GM18907 (cell line): ENCODE measurements at regions not wholly inside any gene's neighbourhood (a gene's known extent, or its start where the extent isn't known, plus 50 kb on each side); places are given as distances from the start of the nearest gene placed in this dataset.

Source experiments
- ATAC-seq: cut with Tn5 transposase; IDR thresholded peaks from one replicate; pipeline ENCODE4 v1.9.1; 2021; ENCODE audit warnings: mild to moderate bottlenecking, moderate library complexity; ENCODE audit not compliant: unreplicated experiment

DNA sequence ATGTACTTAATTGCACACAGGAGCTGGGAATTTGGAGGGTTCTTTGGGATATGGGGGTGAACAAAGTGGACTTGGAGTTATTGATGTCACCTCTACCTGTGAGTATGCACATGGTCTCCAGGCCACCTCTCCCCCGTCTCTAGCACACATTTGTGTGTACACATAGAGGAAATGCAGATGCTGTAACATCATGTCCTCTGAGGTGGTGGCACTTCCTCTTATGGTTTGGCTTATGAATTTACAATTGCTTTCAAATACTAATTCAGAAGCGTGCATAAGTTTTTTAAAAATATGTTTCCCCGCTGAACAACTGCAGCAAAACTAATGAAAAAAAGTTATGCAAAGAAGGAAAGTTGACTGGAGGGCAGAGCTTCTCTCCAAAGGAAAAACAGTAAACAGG lies 152.0 kb upstream of the TENM4 start:
- no peak for ATAC-seq

DNA sequence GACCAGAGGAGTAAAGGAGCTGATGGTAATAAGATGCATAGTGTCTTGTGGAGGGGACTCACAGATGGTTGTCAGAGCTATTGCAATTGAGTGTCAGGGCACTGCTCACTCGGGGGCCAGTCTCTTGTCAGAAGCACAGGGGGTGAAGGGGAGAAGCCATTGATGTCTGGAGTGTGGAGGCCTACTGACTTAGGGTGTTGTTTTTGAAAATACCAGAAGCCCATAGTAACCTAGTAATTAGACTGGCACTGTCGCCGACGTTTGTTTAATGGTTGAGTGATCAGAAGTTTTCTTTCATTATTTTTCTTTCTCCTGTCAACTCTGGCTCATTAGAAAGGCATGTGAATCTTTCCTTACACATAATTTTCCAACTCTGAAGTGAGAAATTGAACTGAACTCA lies 151.6 kb upstream of the TENM4 start:
- no peak for ATAC-seq

DNA sequence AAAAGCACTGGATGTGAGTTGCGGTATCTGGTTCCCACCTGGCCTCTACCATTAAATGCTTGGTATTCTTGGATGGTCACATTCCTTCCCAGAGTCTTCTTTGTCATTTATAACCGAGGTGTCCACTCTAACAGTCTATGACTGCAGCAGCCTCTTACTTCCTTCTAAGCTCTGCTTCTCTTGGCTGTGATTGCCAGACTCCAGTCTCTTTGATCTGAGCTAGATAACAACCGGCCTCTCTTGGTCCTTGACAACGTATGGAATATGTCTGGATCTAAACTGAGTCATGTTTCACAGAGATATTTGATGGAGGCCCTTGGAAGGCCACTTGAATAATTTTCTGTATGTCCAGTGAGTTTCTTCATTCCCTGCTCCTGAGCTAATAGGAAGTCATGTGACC lies 141.6 kb upstream of the TENM4 start:
- no peak for ATAC-seq

DNA sequence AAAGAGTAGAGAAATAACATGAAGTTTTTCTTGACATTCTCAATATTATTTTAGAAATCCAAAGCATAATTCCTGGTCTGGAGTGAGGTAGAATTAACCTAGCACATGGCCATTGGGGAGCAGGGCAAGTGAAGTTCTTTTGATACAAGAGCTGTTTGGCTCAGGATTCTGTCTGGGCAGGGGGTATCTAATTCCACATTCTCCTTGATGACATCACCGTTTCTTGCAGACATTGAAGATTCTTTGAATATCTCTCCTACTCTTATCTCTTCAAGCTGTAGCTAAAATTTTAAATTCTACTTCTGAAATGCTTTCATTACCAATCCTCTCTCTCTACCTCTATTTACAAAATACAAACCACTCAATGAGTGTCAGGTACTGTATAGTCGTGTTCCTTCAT lies 138.2 kb upstream of the TENM4 start:
- no peak for ATAC-seq

DNA sequence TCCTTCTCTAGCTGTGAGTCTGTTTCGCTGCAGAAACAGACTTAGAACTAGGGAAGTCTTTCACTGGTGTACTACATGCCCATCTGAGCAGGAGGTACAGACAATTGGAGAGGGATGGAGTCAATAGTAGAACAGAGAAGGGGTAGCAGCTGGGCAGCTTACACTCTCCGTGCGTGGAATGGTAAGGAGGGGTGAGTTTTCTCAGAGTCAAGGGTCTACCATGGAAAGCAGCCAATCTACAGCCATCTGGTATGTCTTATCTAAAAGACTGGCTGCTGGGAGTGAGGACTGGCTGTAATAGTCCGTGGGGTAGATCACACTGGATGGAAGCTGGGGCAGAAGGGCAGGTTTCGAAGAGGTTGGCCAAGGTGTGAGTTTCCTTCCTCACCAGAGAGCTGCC lies 137.3 kb upstream of the TENM4 start:
- ATAC-seq, result no peak

DNA sequence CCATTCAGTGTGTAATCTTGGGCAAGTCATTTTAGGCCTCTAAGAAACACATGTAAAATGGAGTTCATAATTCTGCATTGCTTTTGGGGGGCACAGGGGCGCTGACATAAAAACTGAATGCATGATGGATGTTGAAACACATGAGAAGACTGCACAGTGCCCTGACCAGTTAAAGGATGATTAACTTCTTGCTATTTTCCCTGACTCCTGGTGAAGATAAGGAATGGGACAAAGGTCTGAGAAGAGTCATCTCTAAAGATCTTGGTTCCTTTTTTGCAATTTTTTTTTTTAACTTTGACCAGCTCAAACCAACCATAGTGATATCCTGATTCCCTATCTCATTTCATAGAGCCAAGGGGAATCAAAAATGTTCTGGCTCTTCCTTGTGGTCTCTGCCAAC lies 134.9 kb upstream of the TENM4 start:
- no peak for ATAC-seq

DNA sequence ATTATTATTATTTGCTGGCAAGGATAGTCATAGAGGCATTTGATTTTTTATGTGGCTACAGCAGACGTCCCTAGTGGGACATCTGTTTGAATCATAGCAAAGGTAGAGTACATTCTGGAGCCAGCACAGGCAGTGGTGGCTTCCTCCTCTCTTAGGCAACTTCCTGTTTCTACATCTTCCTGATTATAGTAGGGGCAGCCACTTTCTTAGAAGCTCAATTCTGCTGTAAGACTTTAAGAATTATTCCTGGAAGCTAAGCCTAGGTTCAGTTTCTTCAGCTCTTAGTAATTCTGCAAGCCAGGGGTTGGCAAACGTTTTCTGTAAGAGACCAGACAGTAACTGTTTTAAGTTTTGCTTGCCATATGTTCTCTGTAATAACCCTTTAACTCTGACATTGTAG lies 129.3 kb upstream of the TENM4 start:
- no peak for ATAC-seq

DNA sequence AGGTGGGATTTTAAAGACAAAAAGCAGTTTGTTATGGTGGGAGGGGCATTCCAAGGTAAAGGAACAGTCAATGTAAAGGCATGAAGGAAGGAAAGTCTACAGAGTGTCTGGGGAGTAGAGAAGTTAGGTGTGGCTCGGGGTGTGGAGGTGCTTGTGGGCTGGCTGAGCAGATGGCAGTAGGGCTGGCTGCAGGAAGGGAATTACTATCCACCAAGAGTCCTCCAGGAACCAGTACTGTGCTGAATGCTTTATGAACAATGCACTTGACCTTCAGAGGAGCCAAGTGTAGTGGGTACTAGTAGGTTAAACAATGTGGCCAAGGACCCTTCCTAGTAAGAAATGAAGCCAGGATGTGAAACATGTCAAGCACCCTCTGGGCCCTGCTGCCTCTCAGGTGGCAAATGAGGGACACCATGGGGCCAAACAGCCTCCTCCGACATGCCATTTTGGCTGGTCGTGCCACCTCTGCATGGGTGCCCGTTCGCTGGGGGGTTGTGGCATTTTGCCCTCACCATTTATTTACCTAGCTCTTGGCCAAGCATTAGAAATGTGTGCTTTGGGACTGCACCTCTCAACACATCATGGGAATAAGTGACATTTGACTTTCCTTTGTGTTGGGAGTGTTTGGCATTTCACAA lies 123.6 kb upstream of the TENM4 start:
- no peak for ATAC-seq

DNA sequence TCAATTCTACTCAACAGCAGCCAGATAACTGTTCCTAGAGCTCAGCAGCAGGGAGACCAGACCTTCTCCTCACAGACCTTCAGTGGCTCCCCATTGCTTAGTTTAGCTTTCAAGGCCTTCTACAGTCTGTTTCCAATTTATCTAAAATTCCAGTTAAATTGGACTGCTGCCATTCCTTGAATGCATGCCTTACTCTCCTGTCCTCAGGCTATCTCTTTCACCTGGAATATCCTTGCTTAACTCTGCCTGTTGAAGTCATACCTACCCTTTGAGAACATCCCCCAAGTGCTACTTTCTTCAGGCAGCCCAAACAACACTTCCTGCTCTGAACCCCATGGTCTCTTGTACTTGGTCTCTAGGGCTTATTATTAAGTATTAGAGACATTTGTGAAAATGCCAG lies 120.7 kb upstream of the TENM4 start:
- ATAC-seq, result no peak

DNA sequence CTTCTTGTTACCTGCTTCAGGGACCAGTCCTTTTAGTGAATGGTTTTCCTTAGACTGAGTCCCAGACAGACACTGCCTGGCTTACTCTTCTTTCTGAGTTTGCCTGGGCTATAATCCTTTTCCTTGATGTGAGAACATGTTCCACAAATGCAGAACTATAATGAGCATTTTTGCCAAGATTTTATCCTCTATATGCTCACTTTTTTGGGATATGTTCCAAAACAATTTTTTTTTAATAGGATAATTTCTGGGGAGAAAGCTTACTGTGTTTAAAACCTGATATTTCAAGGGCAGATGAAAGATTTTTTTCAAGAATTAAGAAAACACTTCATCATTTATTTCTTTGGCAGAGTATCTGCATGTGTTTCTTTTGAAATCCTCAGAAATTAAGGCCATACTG lies 110.0 kb upstream of the TENM4 start:
- ATAC-seq, result no peak

DNA sequence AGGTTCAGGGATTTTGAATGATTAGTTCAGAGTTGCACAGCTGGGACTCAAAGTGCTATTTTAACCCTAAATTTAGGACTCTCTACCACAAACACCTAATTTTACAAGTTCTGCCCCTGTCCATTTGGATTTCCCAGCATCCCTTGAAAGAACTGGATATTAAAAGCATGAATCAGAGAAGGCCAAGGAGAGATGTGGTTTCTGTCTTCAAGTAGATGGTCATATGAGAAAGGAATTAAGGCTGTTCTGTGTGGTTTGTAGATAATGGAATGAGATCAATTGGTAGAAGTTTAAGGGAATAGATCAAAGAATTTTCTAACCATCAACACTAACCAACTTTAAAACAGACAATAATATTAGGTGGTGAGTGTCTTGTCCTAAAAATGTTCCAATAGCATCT lies 106.4 kb upstream of the TENM4 start:
- ATAC-seq, result no peak

DNA sequence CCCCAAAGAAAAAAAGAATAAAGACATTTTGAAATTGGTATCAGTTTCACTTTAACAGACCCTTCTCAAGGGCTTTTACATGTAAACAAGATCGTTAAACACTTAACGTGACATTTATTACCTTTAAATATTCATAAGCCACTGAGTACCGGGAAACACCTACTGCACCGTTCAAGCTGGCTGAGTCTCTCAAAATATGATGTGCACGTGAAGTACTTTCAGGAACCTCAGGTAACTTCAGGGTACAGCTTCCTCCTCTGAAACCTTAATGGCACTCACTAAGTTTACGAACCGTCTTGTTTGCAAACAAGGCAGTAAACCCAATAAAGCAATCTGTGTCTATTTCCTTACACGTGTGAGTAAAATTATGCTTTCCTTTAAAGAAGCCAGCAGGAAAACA lies 105.5 kb upstream of the TENM4 start:
- ATAC-seq, result no peak

DNA sequence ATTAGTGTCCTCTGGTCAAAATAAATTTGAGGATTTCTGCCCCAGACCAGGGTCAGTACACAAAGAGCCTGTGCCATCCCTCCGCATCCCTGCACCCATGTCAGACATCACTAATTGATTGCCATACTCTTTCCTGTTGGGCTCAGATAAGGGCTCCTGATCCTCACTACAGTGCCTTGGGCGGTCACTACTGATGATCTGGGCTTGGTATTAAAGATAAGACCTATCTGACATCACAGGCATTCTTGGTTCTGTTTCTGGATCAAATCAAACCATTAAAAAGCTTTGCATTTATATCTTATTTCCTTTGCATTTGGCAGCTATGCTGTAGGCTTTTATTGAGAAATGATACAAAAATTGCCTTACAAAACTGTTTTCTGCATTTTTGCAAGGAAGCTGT lies 103.5 kb upstream of the TENM4 start:
- ATAC-seq, result no peak

DNA sequence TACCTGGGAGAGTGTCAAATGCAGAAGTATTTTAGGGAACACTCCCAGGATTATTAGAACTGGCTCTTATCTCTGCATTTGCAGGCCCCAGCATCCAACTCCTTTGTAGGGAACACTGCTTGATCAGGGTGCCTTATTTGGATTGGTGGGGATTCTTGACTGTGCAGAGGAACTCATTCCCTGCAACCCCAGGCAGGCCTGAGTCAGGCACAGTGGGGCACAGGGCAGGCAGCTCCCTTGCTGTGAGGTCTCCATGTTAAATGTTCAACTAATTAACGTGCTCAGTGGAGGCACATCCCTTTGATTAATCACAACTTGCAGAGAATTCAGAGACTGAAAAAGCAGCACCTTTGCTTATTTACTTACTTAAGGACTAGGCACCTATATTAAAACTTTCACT lies 102.3 kb upstream of the TENM4 start:
- ATAC-seq, result no peak

DNA sequence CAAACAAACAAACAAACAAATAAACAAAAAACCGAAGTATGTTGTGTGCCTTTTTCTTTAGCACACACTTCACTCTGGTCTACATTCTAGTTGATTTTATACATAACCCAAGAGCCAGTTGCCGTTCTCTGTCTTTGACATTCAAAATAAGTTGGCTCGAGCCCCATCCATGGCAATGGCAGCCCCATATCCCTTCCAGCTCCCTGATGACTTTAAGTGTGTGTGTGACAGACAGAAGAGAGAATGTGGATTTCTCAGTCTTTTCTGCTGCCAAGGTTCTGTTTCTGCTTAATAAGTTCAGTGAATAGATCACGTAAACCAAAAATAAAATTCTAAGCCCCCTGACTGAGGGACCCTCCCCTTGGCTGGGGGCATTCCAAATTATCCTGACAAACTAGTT lies 100.6 kb upstream of the TENM4 start:
- ATAC-seq, result no peak

DNA sequence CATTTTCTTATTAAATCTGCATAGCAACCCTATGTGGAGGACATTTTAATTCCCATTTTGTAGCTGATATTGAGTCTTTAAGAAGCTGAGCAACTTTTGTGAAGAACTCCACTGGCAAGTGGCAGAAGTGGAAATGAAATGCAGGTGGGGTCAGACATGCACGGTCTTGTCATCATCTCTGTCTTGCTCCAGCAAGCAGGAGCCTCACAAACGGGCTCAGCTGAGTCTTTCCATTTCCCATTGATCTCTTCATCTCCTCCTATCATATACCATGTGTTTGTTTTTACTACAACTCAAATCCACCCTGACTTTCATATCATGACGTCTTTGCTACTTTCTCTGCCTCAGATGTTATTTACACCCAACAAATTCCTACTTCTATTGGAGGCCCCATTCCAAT lies 97.9 kb upstream of the TENM4 start:
- ATAC-seq, result no peak

DNA sequence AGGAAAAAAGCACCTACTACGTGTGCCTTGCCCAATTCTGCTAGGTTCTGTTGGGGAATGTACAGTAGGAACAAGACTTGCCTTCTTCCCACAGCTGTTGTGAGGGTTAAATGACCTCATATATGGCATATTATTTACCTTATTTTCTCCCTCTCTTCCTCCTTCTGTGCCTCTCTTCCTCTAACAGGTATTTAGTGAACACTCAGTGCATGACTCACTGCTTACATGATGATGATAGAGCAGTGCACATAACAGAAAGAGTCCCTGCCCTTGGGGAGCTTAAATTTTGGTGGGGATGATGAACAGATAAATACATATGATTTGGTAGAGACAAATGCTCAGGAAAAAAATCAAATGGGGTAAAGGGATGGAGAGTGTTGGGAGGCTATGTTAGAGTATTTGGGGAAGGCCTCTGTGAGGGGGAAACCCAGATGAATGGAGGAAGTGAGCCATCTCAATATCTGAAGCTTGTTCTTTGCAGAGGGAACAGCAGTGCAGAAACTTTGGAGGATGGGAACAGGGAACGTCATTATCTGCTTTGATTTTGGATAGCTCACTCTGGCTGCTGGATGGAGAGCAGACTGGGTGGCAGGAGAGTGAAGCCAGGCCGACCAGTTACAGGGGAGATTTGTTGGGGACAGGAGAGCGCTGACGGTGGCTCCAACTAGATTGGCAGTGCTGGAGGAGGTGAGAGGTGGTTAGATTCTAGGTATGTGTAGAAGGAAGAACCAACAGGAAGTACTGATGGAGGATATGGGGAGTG lies 95.5 kb upstream of the TENM4 start:
- no peak for ATAC-seq

DNA sequence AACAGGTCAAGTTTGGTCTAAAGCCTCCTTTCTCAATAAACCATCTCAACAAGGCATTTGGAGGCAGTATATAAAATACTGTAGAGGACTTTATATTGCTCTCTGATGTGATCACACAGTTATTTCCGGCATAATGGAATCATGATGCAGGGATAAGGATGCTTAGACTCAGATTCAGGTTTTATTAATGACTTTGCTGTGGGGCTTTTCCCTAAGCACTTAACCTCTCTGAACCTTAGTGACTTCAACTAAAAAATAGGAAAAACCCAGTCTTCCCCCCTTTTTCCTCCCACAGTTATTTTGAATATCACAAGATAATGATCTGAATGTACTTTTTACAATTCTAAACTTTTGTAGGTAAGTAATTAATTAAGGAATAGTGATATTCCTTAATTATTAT lies 94.8 kb upstream of the TENM4 start:
- no peak for ATAC-seq

DNA sequence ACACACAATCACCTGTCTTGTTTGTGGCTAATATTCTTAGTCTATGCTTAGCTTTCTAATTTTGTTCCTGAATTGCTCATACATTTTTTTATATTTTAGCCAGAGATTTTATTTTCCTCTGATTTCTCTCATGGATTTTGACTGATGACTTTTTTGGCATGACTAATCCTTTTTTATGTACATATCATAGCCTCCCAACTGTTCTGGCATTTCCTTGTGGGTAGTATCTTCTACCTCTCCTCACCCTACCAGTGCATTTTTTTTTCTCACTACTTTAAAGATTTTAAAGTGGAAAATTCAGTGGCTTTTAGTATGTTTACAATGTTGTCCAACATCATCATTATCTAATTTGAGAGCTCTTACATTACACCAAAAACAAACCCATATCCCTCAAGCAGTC lies 84.4 kb upstream of the TENM4 start:
- ATAC-seq, result no peak

DNA sequence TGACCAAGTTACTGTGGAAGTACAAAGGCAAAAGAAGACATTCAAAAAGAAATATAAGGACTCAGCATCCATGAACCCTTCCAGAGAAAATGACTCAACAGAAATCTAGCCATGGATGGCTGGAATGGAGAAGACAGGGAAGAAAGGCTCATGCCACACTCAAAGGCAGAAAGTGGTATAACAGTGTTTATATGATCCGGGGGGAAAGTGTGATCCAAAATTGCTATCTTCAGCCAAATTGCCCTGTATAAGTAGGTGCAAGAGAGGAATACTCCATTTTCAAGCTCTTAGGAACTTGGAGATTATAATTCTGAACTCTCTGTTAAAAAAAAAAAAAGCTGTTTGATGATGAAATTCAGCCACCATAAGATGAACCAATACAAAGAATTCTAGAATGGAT lies 81.8 kb upstream of the TENM4 start:
- no peak for ATAC-seq

DNA sequence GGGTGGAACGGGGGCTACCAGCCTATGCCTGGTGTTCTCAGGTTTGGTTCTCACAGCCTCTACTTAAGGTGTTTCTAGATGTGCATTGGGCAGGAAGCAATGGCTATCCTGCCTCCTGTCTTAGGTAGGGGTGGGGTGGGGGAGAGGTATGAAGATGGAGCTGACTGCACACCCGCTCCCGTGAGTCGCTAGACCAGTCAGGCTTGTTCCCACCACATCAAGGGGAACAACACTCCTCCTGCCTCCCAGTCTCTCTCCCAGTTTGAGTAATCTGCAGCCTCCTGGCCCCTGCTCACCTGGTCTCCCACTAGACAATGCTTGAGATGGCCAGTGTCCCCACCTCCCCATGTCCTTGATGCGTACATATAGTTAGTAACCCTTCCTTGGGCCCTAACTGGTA lies 79.3 kb upstream of the TENM4 start:
- ATAC-seq, result no peak

DNA sequence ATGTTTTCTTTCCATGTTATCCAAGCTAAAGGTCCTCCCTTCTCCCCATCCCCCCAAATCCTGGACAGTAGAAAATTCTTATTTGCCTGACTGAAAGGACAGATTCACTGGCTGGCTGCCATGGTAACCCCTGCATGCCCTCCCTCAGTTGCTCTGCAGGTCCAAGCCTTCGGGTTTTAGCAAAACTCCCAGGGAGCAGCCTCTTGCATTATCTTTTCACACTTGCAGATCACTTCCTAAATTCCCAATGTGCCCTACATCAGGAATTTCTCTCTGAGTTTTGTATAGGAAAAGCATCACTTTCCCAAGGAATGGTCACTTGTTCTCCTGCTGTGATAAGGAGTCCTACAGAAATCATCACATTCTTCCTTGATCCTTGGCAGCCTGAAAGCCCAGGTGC lies 75.0 kb upstream of the TENM4 start:
- ATAC-seq, result no peak

DNA sequence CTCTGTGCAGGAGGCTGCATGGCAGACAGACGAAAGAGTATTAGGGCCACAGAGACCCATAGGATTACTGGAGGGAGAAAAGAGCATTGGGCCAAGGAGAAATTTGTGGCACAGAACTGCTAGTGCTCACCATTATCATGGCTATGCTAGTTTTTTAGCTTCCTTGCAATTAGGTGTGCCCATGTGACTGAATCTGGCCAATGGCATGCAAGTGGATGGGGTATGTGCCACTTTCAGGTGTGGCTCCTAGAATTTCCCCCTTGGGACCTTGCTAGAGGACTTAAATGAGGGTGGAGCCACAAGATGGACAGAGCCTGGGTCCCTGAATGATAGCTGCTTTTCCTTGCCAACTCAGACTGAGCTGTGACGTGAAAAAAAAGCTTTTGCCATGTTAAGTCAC lies 73.9 kb upstream of the TENM4 start:
- no peak for ATAC-seq
